GM12864 (cell line): ENCODE measurements at regions not wholly inside any gene's neighbourhood (a gene's known extent, or its start where the extent isn't known, plus 50 kb on each side); places are given as distances from the start of the nearest gene placed in this dataset.

Source experiments
- DNase-seq: peaks from one replicate; pipeline ENCODE4 v3.0.0-alpha.2; 2011; ENCODE audit warnings: low read depth
- H3K4me3 ChIP-seq: 2 replicates; pipeline ENCODE4 v1.5.1; 2011; ENCODE audit warnings: mild to moderate bottlenecking, low read depth, low read length, control low read depth
- TF ChIP-seq, protein P1 (sequence below): IDR thresholded peaks from 2 replicates; pipeline ENCODE4 v1.5.1; 2011; ENCODE audit warnings: low read depth, mild to moderate bottlenecking, moderate library complexity, low read length, control low read depth, inconsistent platforms; ENCODE audit errors: missing control alignments

DNA sequence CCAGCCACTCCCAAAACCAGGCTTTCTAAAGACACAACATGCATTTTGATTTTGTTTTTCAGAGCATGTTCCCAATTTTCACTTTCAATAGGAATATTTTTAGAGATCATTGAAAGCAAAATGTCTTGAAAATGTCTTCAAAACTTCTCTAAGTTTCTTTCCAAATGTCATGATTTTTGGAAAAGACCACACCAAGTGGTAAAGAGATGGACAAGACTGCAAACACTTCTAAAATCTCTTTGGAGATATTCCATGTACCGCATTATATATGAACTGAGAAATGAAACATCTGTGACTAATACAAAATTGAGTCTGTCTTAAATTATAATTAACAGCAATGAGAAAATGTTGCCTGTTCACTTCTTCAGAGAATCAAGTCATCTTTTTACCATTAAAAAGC, 418.0 kb upstream of the PKN2 start:
- TF ChIP-seq, protein P1, sequence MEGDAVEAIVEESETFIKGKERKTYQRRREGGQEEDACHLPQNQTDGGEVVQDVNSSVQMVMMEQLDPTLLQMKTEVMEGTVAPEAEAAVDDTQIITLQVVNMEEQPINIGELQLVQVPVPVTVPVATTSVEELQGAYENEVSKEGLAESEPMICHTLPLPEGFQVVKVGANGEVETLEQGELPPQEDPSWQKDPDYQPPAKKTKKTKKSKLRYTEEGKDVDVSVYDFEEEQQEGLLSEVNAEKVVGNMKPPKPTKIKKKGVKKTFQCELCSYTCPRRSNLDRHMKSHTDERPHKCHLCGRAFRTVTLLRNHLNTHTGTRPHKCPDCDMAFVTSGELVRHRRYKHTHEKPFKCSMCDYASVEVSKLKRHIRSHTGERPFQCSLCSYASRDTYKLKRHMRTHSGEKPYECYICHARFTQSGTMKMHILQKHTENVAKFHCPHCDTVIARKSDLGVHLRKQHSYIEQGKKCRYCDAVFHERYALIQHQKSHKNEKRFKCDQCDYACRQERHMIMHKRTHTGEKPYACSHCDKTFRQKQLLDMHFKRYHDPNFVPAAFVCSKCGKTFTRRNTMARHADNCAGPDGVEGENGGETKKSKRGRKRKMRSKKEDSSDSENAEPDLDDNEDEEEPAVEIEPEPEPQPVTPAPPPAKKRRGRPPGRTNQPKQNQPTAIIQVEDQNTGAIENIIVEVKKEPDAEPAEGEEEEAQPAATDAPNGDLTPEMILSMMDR: no peak
- DNase-seq: no peak
- no peak overlapping the region for H3K4me3 ChIP-seq

DNA sequence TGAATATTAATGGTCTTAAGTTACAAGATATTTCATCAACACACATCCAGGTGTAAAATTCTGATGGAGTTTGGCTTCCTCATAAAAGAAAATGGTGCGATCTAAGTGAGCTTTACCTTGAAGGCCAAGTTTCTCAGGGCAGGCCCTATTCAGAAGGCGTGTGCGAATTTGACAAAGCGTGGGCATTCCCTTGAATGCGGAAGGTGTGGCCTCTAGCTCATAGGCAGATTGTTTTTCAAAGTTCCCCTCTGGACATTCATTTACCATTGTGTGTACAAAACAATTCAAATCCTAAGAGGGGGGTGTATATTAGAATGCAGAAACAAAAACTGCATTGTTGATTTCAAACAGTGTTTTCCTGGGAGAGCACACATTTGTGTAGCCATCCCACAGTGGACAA, 411.9 kb upstream of the PKN2 start:
- DNase-seq: no peak
- H3K4me3 ChIP-seq: no peak overlapping the region
- TF ChIP-seq, protein P1: no peak

DNA sequence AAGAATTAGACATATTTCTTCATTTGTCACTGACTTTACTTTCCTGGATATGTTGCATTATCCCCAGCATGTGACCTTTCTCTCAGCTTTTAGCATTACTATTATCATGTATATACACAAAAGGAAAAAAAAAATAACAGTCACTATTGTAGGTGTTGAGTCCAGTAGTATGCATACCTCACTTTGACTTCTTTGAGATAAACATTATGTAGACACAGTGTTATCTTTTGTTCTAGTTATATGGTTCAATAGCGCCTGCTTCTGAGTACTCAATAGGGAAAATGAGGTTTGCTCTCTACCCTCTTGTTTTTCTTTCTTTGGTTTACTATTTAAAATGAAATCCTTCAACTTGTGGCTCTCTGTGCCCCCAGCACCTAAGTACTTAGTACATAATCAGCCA, 409.6 kb upstream of the PKN2 start:
- DNase-seq: no peak
- H3K4me3 ChIP-seq: no peak overlapping the region
- TF ChIP-seq, protein P1: no peak

DNA sequence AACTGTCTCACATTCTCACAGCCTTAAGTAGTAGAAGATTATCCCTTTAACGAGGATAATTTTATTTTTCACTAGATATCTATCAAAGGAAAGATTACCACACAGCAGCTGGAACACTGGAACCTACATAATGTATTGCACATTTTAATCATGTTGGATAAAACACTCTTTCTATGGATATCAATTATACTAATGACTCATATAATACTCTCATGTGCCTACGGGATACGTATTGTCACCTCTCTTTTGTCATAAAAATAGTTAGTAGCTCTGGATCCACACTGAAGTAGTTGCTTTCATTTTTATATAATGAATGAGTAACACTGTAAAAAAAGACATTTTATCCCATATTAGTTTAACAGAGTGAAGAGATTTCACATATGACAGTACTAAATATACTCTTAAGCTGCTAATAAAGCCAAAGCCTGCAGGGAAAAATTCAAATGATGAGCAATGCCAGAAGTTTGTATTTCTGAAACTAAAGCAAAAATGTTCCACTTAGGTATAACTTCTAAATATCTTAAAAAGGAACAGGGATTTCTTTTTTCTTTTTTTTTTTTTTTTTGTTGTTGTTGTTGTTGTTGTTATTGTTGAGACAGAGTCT, 408.7 kb upstream of the PKN2 start:
- no peak for DNase-seq
- TF ChIP-seq, protein P1: no peak
- H3K4me3 ChIP-seq: no peak overlapping the region

DNA sequence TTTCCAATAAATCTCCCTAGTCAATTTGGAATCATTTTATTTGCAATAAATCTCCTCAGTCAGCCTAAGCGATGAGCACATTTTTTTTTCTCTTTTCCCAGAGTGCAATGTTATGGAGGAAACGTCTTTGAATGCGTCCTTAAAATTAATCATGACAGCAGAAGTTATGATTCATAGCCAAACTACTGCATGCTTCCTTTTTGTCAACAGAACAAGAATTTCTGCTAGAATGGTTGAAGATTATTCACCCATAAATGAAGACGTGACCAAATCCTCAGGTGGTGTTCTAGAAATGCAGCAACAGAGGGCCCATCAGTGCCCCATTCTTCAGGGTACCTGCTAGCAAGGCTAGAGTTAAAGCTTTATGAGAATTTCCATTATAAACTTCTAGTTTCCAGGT, 407.9 kb upstream of the PKN2 start:
- no peak overlapping the region for H3K4me3 ChIP-seq
- DNase-seq: no peak
- TF ChIP-seq, protein P1: no peak

DNA sequence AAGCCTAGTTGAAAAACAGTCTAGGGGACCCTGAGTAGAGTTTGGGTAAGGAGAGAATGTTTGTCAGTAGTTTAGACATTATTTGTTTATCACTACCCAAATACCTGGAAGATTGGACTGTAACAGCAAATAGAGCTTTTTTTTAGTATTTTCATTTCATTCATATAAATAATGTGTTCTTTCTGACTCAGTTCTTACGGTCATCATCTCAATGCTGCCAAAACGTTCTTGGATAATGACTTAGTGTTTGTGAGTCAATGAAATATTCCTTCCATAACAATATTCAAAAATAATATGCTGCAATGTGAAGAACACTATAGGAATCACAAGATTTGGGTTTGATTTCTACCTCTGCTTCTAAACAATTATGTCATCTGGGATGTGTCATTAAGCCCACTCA, 400.0 kb upstream of the PKN2 start:
- DNase-seq: no peak
- no peak overlapping the region for H3K4me3 ChIP-seq
- TF ChIP-seq, protein P1: no peak

DNA sequence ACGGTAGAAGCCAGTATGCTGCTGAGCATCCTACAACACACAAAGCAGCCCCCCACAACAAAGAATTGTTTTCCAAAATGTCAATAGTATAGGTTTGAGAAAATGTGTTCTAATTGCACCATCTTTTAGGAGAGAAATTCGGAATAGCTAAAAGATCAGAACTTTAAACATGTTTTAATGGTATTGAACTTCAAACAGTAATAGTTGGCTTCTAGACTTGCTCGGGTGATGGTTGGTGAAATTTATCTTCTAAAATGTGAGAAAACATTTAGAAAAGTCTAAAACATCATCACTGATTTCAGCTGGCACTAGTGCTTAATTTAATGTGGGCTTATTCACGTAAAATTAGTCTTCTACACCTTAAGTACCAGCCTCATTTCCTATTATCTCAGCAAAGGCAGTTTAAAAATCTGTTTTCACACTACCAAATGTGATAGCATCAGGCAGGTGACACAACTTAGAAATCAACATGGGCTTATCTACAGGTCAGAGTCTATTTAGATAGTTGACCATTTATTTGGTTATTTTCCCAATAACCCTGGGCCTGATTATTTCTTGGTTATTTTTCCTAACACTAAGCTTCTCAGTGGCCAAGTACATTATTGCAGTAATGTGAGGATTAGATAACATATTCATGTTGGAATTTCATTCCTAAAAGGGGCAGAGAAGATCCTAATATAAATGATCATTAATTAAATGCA, 399.3 kb upstream of the PKN2 start:
- H3K4me3 ChIP-seq: no peak overlapping the region
- TF ChIP-seq, protein P1: no peak
- DNase-seq: no peak
